ENCODE measurements at regions not wholly inside any gene's neighbourhood (a gene's known extent, or its start where the extent isn't known, plus 50 kb on each side); places are given as distances from the start of the nearest gene placed in this dataset.

DNA sequence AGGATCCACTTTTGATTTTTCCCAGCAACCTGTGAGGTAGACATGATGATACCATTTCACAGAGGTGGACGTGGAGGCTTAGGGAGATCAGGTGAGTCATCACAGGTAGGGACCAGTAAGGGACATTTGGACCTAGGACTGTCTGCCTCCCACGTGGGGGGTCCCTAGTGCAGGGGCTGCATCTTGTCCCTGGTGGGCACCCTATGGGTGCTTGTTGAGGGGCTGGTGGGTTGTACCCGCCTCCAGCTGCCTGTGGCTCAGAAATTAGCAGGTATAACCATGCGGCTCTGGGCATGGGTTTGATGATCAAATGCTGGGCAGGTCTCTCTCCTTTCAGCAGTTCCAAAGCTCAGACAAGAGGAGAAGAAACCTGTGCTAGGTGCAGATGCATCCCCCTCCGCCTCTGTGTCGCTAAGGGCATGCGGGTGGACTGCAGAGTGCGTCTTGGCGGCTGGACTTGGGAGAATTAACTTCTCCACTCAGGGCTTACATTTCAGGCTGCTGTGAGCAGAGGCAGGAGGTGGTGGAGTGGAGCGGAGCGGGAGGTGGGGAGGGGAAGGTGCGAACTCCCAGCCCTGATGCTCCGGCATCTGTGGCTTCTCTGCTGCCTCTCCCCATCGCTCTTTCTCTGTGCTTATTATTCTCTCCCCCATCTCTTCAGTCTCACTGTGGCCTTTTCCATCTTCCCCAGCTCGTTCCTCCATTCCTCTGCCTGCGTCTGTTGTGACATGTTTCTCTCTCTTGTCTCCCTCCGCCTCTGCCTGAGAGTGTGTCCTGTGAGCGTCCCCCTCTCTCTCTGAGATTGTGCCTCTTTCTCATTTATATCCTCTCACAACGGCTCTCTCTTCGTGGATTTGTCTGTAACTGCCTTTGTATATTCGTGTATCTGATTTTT is 146.8 kb downstream of the PTPRU start:
- in situ Hi-C loops (cut with MboI) = no loop called here
- no peak overlapping the region for H2AFZ ChIP-seq (ENCODE audit: control insufficient read depth, low read depth, low read length)

More for the DNA sequence above, 146.8 kb downstream of the PTPRU start:
- SMC1A ChIA-PET (ENCODE audit: uncharacterized antibody, unreplicated experiment) = no interaction called here
- 14% methylated on average over 21 of the region's 21 CpGs for WGBS (ENCODE audit: insufficient coverage, insufficient replicate concordance, low lambda C conversion rate, missing lambda C conversion rate)
- no peak for FAIRE-seq
- no peaks in the 10 kb centered on the region for H3K79me2 ChIP-seq (ENCODE audit: control insufficient read depth, insufficient read depth, low read length)
- H3K27me3 ChIP-seq (replicated peaks in 1 of 2; ENCODE audit: control insufficient read depth in 2 of 2, insufficient read depth in 2 of 2, low read length in 1 of 2) = no peaks in the 10 kb centered on the region
- CTCF ChIA-PET = interaction anchor here (0.6 kb wide), 1 partner anchor 75 kb away, joined by 3 read pairs; no protein-coding TSS in a partner anchor
- no peak overlapping the region for H3K4me3 ChIP-seq
- no peak overlapping the region for H3K27ac ChIP-seq (ENCODE audit: control insufficient read depth, insufficient read depth)
- RAD21 ChIA-PET (ENCODE audit: unreplicated experiment) = no interaction called here
- TF ChIP-seq CHD1 (IDR thresholded peaks at IDR 0.05; ENCODE audit: low read depth, low read length) (no peak), SRF (IDR thresholded peaks at IDR 0.05; ENCODE audit: low read depth in 2 of 2, low read length in 2 of 2) (no peak), PKNOX1 (IDR thresholded peaks at IDR 0.05) (no peak), RFX5 (IDR thresholded peaks at IDR 0.05; ENCODE audit: low read depth, low read length) (no peak), CHD4 (IDR thresholded peaks at IDR 0.05) (no peak), CBFB (IDR thresholded peaks at IDR 0.05; ENCODE audit: low read depth) (no peak)
- TF ChIP-seq, protein P1, sequence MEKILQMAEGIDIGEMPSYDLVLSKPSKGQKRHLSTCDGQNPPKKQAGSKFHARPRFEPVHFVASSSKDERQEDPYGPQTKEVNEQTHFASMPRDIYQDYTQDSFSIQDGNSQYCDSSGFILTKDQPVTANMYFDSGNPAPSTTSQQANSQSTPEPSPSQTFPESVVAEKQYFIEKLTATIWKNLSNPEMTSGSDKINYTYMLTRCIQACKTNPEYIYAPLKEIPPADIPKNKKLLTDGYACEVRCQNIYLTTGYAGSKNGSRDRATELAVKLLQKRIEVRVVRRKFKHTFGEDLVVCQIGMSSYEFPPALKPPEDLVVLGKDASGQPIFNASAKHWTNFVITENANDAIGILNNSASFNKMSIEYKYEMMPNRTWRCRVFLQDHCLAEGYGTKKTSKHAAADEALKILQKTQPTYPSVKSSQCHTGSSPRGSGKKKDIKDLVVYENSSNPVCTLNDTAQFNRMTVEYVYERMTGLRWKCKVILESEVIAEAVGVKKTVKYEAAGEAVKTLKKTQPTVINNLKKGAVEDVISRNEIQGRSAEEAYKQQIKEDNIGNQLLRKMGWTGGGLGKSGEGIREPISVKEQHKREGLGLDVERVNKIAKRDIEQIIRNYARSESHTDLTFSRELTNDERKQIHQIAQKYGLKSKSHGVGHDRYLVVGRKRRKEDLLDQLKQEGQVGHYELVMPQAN (conservative IDR thresholded peaks at IDR 0.05) = no peak
- intact Hi-C loops (cut with micrococcal nuclease; ENCODE audit: unreplicated experiment) = no loop called here
- no peak overlapping the region for H3K9ac ChIP-seq (ENCODE audit: control insufficient read depth, insufficient read depth, low read length)
- POLR2A ChIA-PET = no interaction called here
- H3K9me3 ChIP-seq (replicated peaks; ENCODE audit: control insufficient read depth, insufficient read depth, low read length) = peaks cover 4% of the 10 kb centered on the region; the same call in 1 of the 3 replicates
- H4K20me1 ChIP-seq (ENCODE audit: control insufficient read depth, insufficient read depth) = no peaks in the 10 kb centered on the region
- ATAC-seq = no peak
- H3K36me3 ChIP-seq (ENCODE audit: control insufficient read depth in 2 of 2, insufficient read depth in 2 of 2, low read length in 1 of 2) = no peaks in the 10 kb centered on the region
- no peaks in the 10 kb centered on the region for H3K4me1 ChIP-seq (ENCODE audit: control insufficient read depth, insufficient read depth, low read length)
- no peak overlapping the region for H3K4me2 ChIP-seq (ENCODE audit: control insufficient read depth, insufficient read depth)
- BruUV-seq (replicated peaks) = no TSS peak
- no peak for DNase-seq (ENCODE audit: low read depth, low spot score)
